Choroid plexus epithelial cell (primary cell): ENCODE measurements at regions not wholly inside any gene's neighbourhood (a gene's known extent, or its start where the extent isn't known, plus 50 kb on each side); places are given as distances from the start of the nearest gene placed in this dataset.
A peak's percentile ranks its signal among the peaks of the same experiment; 100 is the strongest.

Source experiments
- DNase-seq: peaks from one replicate; pipeline ENCODE4 v3.0.0-alpha.2; 2010; ENCODE audit warnings: low read depth
- H3K4me3 ChIP-seq: 2 replicates; pipeline ENCODE4 v1.5.1; 2011; ENCODE audit warnings: low read depth, mild to moderate bottlenecking, control low read depth, low read length, moderate library complexity
- CTCF ChIP-seq: conservative IDR thresholded peaks from 2 replicates; pipeline ENCODE4 v1.5.1; 2011; ENCODE audit warnings: low read depth, mild to moderate bottlenecking, control low read depth, inconsistent platforms, low read length, moderate library complexity

- no peak overlapping the region for H3K4me3 ChIP-seq
- TF ChIP-seq CTCF = peak; percentile 54
- peak; percentile 49 for DNase-seq
These were observed 309.2 kb downstream of the MAP2K6 start for GRCh38 chr17:69723741-69724140.

- no peak for TF ChIP-seq CTCF
- no peak for DNase-seq
- H3K4me3 ChIP-seq = no peak overlapping the region
These were observed 309.7 kb downstream of the MAP2K6 start for GRCh38 chr17:69724238-69724637.

GRCh38 chr17:69725146-69725545, 310.6 kb downstream of the MAP2K6 start:
- no peak for DNase-seq
- H3K4me3 ChIP-seq = no peak overlapping the region
- TF ChIP-seq CTCF = no peak

GRCh38 chr17:69728816-69729215, 314.3 kb downstream of the MAP2K6 start:
- no peak overlapping the region for H3K4me3 ChIP-seq
- DNase-seq = no peak
- no peak for TF ChIP-seq CTCF

GRCh38 chr17:69729944-69730343, 315.4 kb downstream of the MAP2K6 start:
- no peak for TF ChIP-seq CTCF
- DNase-seq = peak; percentile 85
- no peak overlapping the region for H3K4me3 ChIP-seq

- TF ChIP-seq CTCF = no peak
- H3K4me3 ChIP-seq = no peak overlapping the region
- peak; percentile 27 for DNase-seq
These were observed 317.9 kb downstream of the MAP2K6 start for GRCh38 chr17:69732272-69732918.
